ENCODE measurements at regions not wholly inside any gene's neighbourhood (a gene's known extent, or its start where the extent isn't known, plus 50 kb on each side); places are given as distances from the start of the nearest gene placed in this dataset.

GRCh38 chr12:115416869-115417268 is 732.9 kb upstream of the TBX3 start:
- no peak for DNase-seq

- no peak for DNase-seq
Observed at GRCh38 chr12:115413626-115414025, 729.7 kb upstream of the TBX3 start.

GRCh38 chr12:115412831-115413230 is 728.9 kb upstream of the TBX3 start:
- no peak for DNase-seq

GRCh38 chr12:115411121-115411520 is 727.1 kb upstream of the TBX3 start:
- DNase-seq, result no peak

- DNase-seq, result no peak
Observed at GRCh38 chr12:115408642-115409041, 724.7 kb upstream of the TBX3 start.

- peak; percentile 78 for DNase-seq
Observed at GRCh38 chr12:115407723-115408122, 723.7 kb upstream of the TBX3 start.

- DNase-seq, result peak; percentile 98
Observed at GRCh38 chr12:115407036-115407435, 723.1 kb upstream of the TBX3 start.

GRCh38 chr12:115405471-115405860 is 721.5 kb upstream of the TBX3 start:
- no peak for DNase-seq

- DNase-seq, result no peak
Observed at GRCh38 chr12:115404761-115405470, 720.9 kb upstream of the TBX3 start.

- DNase-seq, result no peak
Observed at GRCh38 chr12:115403689-115404088, 719.7 kb upstream of the TBX3 start.

- DNase-seq, result no peak
Observed at GRCh38 chr12:115403253-115403652, 719.3 kb upstream of the TBX3 start.

- no peak for DNase-seq
Observed at GRCh38 chr12:115402443-115403180, 718.6 kb upstream of the TBX3 start.

GRCh38 chr12:115401761-115402160 is 717.8 kb upstream of the TBX3 start:
- no peak for DNase-seq

- no peak for DNase-seq
Observed at GRCh38 chr12:115400011-115400410, 716.0 kb upstream of the TBX3 start.

GRCh38 chr12:115398311-115398781 is 714.4 kb upstream of the TBX3 start:
- no peak for DNase-seq

GRCh38 chr12:115396567-115396966 is 712.6 kb upstream of the TBX3 start:
- DNase-seq, result no peak

- no peak for DNase-seq
Observed at GRCh38 chr12:115394496-115395220, 710.7 kb upstream of the TBX3 start.

- no peak for DNase-seq
Observed at GRCh38 chr12:115388139-115388538, 704.2 kb upstream of the TBX3 start.

- DNase-seq, result no peak
Observed at GRCh38 chr12:115387467-115387901, 703.5 kb upstream of the TBX3 start.

- DNase-seq, result no peak
Observed at GRCh38 chr12:115386946-115387345, 703.0 kb upstream of the TBX3 start.

GRCh38 chr12:115385141-115385540 is 701.2 kb upstream of the TBX3 start:
- no peak for DNase-seq

GRCh38 chr12:115384391-115384790 is 700.4 kb upstream of the TBX3 start:
- DNase-seq, result no peak

- peak; percentile 98 for DNase-seq
Observed at GRCh38 chr12:115383668-115384067, 699.7 kb upstream of the TBX3 start.

- no peak for DNase-seq
Observed at GRCh38 chr12:115382681-115383080, 698.7 kb upstream of the TBX3 start.
